Left ventricle myocardium superior (tissue), 1 donor: ENCODE measurements at regions not wholly inside any gene's neighbourhood (a gene's known extent, or its start where the extent isn't known, plus 50 kb on each side); places are given as distances from the start of the nearest gene placed in this dataset.
"Not testable (repeated sequence)": the region's sequence is repeated elsewhere in the genome, so short reads cannot be mapped to it uniquely, and the experiment has no call there.

Source experiments
- ATAC-seq: fragments of 200-7000 bp; cut with Tn5 transposase; one replicate; pipeline ENCODE4 v1.9.1; 2020; ENCODE audit warnings: mild to moderate bottlenecking, moderate library complexity
- DNase-seq: peaks from one replicate; pipeline ENCODE4 v3.0.0-alpha.2; 2020
- intact Hi-C: fragments of 100-400 bp; cut with micrococcal nuclease; formaldehyde crosslinking; loops from one replicate; pipeline ENCODE4 v1.11.0; 2022
- donor health status: DM: no; HTN: yes; CAD: no; lungs with severe emphysema.

- DNase-seq: no peak
- ATAC-seq: no peak
Measured at GRCh38 chr6:94727710-94728109, 849.6 kb upstream of the MANEA start.

GRCh38 chr6:94721459-94721858, 855.9 kb upstream of the MANEA start:
- intact Hi-C loops: no loop called here
- DNase-seq (no peak), ATAC-seq (no peak)

More at GRCh38 chr6:94727710-94728109, 849.6 kb upstream of the MANEA start:
- intact Hi-C loops: no loop called here

DNA sequence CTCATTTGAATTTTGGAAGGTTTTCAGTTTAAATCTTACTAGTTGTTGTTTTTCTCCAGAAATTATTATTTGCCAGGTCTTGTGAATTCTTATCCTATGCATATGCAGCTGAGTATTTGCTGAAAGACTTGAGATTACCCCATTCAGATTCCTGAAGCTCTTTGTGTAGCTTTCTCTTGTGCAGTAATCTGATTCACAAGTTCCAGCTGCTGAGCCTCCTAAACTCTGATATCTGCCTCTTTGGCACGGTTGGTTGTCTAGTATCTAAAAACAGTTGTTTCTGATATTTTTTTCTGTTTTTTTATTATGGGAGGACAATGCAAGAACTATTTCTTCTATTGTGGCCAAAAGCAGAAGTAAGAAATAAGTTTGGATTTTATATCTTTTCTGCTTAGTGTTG, 863.9 kb upstream of the MANEA start:
- DNase-seq (no peak), ATAC-seq (no peak)
- intact Hi-C loops: no loop called here

GRCh38 chr6:94698773-94699172, 878.6 kb upstream of the MANEA start:
- DNase-seq: no peak
- no peak for ATAC-seq
- intact Hi-C loops: no loop called here

- DNase-seq, ATAC-seq, intact Hi-C loops: not testable (repeated sequence)
Measured at GRCh38 chr6:94687255-94687654, 890.1 kb upstream of the MANEA start.

DNA sequence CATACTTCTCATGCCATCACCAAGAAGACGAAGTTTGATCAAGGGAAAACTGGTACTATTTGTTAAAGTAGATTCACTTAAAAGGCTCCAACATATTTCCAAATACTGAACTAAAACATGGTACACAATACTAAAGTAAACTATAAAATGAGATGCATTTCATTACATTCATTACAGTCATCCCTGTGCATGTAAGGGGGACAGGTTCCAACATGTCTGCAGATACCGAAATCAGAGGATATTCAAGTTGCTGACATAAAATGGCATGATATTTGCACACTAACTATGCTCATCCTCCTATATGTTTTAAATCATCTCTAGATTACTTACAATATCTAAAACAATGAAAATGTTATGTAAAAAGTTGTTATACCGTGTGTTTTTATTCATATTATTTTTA, 893.9 kb upstream of the MANEA start:
- intact Hi-C loops: no loop called here
- no peak for ATAC-seq
- DNase-seq: no peak

GRCh38 chr6:94680669-94681212, 896.6 kb upstream of the MANEA start:
- ATAC-seq: no peak
- no peak for DNase-seq
- intact Hi-C loops: no loop called here

- intact Hi-C loops: no loop called here
- no peak for DNase-seq
- no peak for ATAC-seq
Measured at GRCh38 chr6:94673251-94673650, 904.1 kb upstream of the MANEA start.

DNA sequence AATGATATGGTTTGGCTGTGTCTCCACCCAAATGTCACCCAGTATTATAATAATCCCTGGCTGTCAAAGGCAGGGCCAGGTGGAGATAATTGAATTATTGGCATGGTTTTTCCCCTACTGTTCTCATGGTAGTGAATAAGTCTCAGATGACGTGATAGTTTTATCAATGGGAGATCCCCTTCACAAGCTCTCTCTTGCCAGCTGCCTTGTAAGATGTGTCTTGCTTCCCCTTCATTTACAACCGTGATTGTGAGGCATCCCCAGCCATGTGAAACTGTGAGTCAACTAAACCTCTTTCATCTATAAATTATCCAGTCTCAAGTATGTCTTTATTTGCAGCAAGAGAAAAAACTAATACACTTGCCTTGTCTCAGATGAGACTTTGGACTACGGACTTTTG, 907.3 kb upstream of the MANEA start:
- intact Hi-C loops: no loop called here
- DNase-seq (no peak), ATAC-seq (no peak)

DNA sequence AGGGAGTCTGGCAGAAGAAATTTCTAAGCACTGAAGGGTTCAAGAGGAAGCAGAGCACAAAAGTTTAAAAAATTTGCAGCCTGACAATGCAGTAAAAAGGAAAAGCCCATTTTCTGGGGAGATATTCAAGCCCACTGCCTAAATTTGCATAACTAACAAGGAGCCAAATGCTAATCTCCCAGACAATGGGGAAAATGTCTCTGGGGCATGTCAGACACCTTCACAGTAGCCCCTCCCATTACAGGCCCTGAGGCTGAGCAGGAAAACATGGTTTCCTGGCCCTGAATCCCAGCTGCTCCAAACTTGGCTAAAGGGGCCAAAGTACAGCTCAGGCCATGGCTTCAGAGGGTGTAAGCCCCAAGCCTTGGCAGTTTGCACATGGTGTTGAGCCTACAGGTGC, 908.5 kb upstream of the MANEA start:
- intact Hi-C loops: no loop called here
- DNase-seq: no peak
- no peak for ATAC-seq

DNA sequence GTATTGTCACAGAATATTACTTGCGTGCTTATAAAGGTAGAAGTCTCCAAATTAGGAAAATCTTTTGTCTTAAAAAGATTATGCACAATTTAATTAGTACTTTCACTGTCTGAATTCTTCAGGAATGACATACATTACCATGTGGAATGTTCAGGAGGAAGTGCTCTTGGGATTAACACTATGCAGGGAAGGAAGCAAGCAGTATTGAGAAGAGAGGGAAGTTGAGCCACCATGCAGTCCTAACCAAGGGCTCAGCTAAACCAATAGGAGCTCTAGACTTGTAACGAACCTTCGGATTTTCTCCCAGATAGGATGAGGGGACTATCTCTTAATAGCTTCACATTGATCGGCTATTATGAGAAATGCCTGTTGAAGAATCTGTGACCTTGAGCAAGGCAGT, 918.4 kb upstream of the MANEA start:
- intact Hi-C loops: no loop called here
- ATAC-seq: no peak
- DNase-seq: no peak

DNA sequence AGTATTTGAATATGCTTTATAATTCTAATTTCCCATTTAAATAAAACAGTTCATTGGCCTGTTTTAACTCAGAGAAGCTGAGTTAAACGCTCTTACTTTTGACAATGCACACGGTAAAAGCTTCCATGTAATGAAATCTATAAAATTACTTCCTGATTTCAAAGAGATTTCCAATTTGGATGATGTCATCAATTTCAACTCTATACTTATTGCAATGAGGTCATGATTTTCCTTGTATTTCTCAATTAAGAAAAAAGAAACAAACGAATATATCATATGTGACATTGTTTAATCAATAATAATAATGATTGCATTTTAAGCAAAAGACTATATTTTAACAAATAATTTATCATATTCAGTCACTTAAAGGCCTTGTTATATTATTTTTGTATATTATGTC, 926.1 kb upstream of the MANEA start:
- ATAC-seq (no peak), DNase-seq (no peak)

DNA sequence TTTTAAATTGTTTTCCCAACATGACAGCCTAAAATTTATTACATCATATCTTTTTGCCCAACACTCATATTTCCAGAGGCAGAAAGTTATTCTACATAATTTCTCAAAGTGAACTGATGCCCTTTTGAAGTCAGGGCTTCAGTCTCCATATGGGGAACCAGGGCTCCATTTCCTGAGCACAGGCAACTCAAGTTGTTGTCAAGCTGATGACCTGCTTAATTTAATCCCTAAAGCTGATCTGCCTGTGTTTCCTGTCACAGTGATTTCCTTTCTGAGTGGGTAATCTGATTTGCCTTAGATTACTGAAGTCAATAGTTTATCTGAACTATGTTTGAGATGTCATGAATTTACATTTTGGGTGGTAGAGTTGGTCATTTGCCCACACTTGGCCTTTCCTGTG, 932.1 kb upstream of the MANEA start:
- intact Hi-C loops: no loop called here
- ATAC-seq: no peak
- no peak for DNase-seq

More for the DNA sequence above, 926.1 kb upstream of the MANEA start:
- intact Hi-C loops: no loop called here

GRCh38 chr6:94639564-94639963, 937.8 kb upstream of the MANEA start:
- no peak for ATAC-seq
- intact Hi-C loops: no loop called here
- DNase-seq: no peak

- DNase-seq (no peak), ATAC-seq (no peak)
- intact Hi-C loops: no loop called here
Measured at GRCh38 chr6:94636780-94637385, 940.5 kb upstream of the MANEA start.

- DNase-seq: no peak
- ATAC-seq: no peak
- intact Hi-C loops: no loop called here
Measured at GRCh38 chr6:94623586-94623985, 953.7 kb upstream of the MANEA start.

DNA sequence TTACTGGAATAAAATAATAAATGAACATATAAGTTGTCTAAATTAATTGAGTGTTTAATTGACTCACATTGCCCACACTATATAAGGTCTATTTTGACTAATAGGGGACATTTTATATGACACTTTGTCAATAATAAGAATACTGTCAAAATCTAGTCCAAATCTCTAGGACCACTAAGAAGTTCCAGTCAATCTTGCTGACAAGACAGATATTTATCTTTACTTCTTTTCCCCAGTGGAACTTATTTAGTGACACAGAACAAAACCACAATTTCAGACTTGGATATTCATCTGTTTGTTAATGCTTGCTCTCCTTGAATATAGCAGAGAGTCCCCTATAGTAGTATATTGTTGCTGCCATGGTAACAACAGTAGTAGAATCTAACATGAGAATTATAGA, 954.6 kb upstream of the MANEA start:
- intact Hi-C loops: no loop called here
- ATAC-seq (no peak), DNase-seq (no peak)

DNA sequence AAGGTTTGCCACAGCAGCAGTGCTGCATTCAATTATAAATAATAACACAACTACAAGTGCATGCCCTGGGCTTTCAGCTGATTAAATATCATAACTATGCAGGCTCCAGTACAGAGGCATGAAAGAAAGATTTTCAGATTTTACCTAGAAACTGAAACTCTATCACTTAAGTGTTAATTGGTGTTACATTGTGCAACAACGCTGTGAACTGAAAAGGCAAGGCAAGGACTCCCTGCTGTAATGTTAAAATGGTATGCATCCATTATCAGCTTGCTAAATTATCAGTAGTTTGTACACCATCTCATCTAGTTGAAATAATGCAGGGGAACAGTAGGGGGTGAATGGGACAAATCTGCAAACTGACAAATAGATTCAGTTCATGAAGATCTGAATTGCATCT, 976.7 kb upstream of the MANEA start:
- ATAC-seq: no peak
- no peak for DNase-seq
- intact Hi-C loops: no loop called here

- DNase-seq (no peak), ATAC-seq (no peak)
- intact Hi-C loops: no loop called here
Measured at GRCh38 chr6:94597487-94597886, 979.8 kb upstream of the MANEA start.

- DNase-seq (no peak), ATAC-seq (no peak)
- intact Hi-C loops: no loop called here
Measured at GRCh38 chr6:94590416-94590815, 986.9 kb upstream of the MANEA start.

DNA sequence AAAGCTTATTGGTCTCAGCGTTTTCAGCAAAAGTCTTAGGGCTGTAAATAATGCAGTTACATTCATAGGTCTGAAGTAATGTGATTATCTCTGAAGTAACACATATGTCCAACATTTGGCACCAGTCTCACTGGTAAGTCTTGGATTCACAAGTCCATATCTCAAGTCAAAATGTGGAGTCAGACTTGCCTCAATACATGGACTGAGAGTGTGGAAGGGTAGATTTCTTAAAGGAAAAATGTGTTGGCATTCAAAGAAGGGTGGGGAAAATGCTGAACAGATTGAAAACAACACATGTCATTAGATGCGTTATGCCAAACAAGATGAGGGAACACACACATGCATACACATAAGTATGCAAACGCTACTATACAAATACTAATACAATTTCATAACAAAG, 989.0 kb upstream of the MANEA start:
- intact Hi-C loops: no loop called here
- ATAC-seq (no peak), DNase-seq (no peak)

DNA sequence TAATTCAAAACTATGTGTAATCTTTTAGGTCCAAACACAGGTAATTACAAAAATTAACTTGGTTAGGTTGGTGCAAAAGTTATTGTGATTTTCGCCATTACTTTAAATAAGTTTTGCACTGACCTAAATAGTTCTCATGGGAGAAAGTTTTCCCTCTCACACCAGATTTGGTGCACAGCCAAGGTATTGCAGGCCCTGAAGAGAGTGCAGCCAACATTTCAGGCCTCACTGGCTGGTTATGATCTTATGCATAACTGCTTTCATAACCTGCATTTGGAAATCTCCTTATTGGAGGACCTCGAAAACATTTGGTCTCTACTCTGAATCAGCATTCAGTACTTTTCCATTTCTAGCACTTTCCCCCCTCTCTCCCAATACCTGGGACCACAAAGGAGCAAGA, 993.1 kb upstream of the MANEA start:
- DNase-seq: no peak
- no peak for ATAC-seq
- intact Hi-C loops: no loop called here
